ENCODE measurements at regions not wholly inside any gene's neighbourhood (a gene's known extent, or its start where the extent isn't known, plus 50 kb on each side); places are given as distances from the start of the nearest gene placed in this dataset.

GRCh38 chr5:71904852-71905251, 185.8 kb downstream of the CARTPT start:
- no peaks in the 10 kb centered on the region for H3K9me3 ChIP-seq
- H3K4me1 ChIP-seq: peaks cover 0 to 5% of the 10 kb centered on the region in 2 donors
- H3K27me3 ChIP-seq: no peaks in the 10 kb centered on the region
- no peaks in the 10 kb centered on the region for H3K36me3 ChIP-seq
- H3K27ac ChIP-seq: no peak overlapping the region
- TF ChIP-seq POLR2A (IDR thresholded peaks at IDR 0.05) (no peak), CTCF (IDR thresholded peaks at IDR 0.05) (no peak)
- intact Hi-C loops (cut with DNase I; ENCODE audit: low total_unique reads): no loop called here
- no peak for DNase-seq
- H3K4me3 ChIP-seq: no peak overlapping the region

- Histone ChIP-seq H3K4me1 (peaks cover 0 to 5% of the 10 kb centered on the region in 2 donors), H3K27ac (peak overlapping the region; percentile 8 to 38), H3K36me3 (no peaks in the 10 kb centered on the region), H3K9me3 (no peaks in the 10 kb centered on the region), H3K27me3 (no peaks in the 10 kb centered on the region), H3K4me3 (no peak overlapping the region)
- peak; percentile 23 to 24 for DNase-seq
- no peak for TF ChIP-seq CTCF (IDR thresholded peaks at IDR 0.05)
- no peak for TF ChIP-seq POLR2A (IDR thresholded peaks at IDR 0.05)
- intact Hi-C loops (cut with DNase I; ENCODE audit: low total_unique reads): no loop called here
Observed at GRCh38 chr5:71905834-71906711, 187.0 kb downstream of the CARTPT start.

- intact Hi-C loops (cut with DNase I; ENCODE audit: low total_unique reads): no loop called here
- no peak for DNase-seq
- Histone ChIP-seq H3K27me3 (no peaks in the 10 kb centered on the region), H3K4me3 (no peak overlapping the region), H3K27ac (peak overlapping the region; percentile 10 to 38), H3K9me3 (no peaks in the 10 kb centered on the region), H3K4me1 (peaks cover 0 to 5% of the 10 kb centered on the region in 2 donors), H3K36me3 (no peaks in the 10 kb centered on the region)
- TF ChIP-seq CTCF (IDR thresholded peaks at IDR 0.05): no peak
- no peak for TF ChIP-seq POLR2A (IDR thresholded peaks at IDR 0.05)
Observed at GRCh38 chr5:71907001-71907588, 188.0 kb downstream of the CARTPT start.

- no peak for TF ChIP-seq CTCF (IDR thresholded peaks at IDR 0.05)
- Histone ChIP-seq H3K4me1 (peaks cover 0 to 5% of the 10 kb centered on the region in 2 donors), H3K27ac (peak overlapping the region in 1 of 2 donors; percentile 10), H3K27me3 (no peaks in the 10 kb centered on the region), H3K9me3 (no peaks in the 10 kb centered on the region), H3K4me3 (no peak overlapping the region), H3K36me3 (no peaks in the 10 kb centered on the region)
- intact Hi-C loops (cut with DNase I; ENCODE audit: low total_unique reads): no loop called here
- no peak for DNase-seq
Observed at GRCh38 chr5:71907608-71908145, 188.6 kb downstream of the CARTPT start.

- Histone ChIP-seq H3K4me3 (no peak overlapping the region), H3K36me3 (no peaks in the 10 kb centered on the region), H3K27ac (no peak overlapping the region), H3K4me1 (peaks cover 0 to 5% of the 10 kb centered on the region in 2 donors), H3K9me3 (no peaks in the 10 kb centered on the region), H3K27me3 (no peaks in the 10 kb centered on the region)
- TF ChIP-seq POLR2A (IDR thresholded peaks at IDR 0.05) (no peak), CTCF (IDR thresholded peaks at IDR 0.05) (no peak)
- intact Hi-C loops (cut with DNase I; ENCODE audit: low total_unique reads): no loop called here
- DNase-seq: no peak
Observed at GRCh38 chr5:71910741-71911140, 191.7 kb downstream of the CARTPT start.
